ENCODE measurements at regions not wholly inside any gene's neighbourhood (a gene's known extent, or its start where the extent isn't known, plus 50 kb on each side); places are given as distances from the start of the nearest gene placed in this dataset.

DNA sequence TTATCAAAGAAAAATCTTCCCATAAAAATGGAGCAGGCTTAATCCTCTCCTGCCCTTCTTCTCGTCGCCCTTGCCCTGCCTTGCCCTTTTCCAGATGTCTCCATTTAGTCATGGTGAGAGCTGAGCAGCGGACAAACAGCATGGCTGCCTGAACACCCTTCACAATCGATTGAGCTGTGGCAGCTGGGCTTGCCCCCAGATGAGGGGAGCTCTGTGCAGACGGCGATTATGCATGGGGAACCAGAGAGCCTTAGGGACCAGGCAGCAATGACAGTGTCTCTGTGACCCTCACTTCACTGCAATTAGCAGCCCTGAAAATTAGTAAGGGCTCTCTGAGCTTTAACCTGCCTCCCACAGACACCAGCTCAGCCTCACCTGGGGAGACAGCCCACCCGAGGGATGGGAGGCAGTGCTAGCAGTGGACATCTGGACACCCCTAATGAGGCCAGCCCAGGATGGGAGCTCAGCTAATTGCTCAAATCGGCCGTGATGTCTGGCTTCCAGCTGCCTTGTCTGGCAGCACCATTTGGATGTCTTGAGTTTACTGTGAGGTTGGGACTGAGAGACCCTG is 365.7 kb downstream of the TNS1 start:
- no peak overlapping the region for H3K4me3 ChIP-seq (ENCODE audit: low read depth, low read length)
- DNase-seq (ENCODE audit: low read depth) = no peak
- TF ChIP-seq, protein P1, sequence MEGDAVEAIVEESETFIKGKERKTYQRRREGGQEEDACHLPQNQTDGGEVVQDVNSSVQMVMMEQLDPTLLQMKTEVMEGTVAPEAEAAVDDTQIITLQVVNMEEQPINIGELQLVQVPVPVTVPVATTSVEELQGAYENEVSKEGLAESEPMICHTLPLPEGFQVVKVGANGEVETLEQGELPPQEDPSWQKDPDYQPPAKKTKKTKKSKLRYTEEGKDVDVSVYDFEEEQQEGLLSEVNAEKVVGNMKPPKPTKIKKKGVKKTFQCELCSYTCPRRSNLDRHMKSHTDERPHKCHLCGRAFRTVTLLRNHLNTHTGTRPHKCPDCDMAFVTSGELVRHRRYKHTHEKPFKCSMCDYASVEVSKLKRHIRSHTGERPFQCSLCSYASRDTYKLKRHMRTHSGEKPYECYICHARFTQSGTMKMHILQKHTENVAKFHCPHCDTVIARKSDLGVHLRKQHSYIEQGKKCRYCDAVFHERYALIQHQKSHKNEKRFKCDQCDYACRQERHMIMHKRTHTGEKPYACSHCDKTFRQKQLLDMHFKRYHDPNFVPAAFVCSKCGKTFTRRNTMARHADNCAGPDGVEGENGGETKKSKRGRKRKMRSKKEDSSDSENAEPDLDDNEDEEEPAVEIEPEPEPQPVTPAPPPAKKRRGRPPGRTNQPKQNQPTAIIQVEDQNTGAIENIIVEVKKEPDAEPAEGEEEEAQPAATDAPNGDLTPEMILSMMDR (IDR thresholded peaks at IDR 0.05; ENCODE audit: low read depth, low read length) = no peak
- TF ChIP-seq MYC (IDR thresholded peaks at IDR 0.05; ENCODE audit: low read depth, low read length) = no peak
- TF ChIP-seq, protein P2, sequence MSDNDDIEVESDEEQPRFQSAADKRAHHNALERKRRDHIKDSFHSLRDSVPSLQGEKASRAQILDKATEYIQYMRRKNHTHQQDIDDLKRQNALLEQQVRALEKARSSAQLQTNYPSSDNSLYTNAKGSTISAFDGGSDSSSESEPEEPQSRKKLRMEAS (IDR thresholded peaks at IDR 0.05; ENCODE audit: low read depth, low read length) = no peak
- TF ChIP-seq POLR2A (IDR thresholded peaks at IDR 0.05; ENCODE audit: extremely low read depth, insufficient read length) = no peak

DNA sequence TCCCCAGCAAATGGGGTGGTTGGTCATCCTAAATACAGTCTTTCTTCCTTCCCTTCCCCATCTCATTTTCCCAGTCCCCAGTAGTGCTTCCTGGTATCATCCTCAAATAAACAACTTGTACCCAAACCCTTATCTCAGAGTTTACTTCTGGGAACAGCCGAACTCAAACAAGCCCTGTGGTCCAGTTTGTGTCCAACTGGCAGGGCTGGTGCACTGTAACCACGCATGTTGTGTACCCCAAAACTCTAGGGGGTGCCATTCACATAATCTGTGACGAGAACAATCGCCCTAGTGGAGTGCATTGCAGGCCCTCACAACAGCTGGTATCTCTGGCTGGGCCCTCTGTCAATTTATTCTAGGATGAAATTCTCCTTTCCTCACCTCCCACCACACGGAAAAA is 366.2 kb downstream of the TNS1 start:
- H3K4me3 ChIP-seq (ENCODE audit: low read depth, low read length) = no peak overlapping the region
- TF ChIP-seq MYC (IDR thresholded peaks at IDR 0.05; ENCODE audit: low read depth, low read length) (no peak), POLR2A (IDR thresholded peaks at IDR 0.05; ENCODE audit: extremely low read depth, insufficient read length) (no peak)
- TF ChIP-seq, protein P2 (IDR thresholded peaks at IDR 0.05; ENCODE audit: low read depth, low read length) = no peak
- TF ChIP-seq, protein P1 (IDR thresholded peaks at IDR 0.05; ENCODE audit: low read depth, low read length) = no peak
- DNase-seq (ENCODE audit: low read depth) = no peak

DNA sequence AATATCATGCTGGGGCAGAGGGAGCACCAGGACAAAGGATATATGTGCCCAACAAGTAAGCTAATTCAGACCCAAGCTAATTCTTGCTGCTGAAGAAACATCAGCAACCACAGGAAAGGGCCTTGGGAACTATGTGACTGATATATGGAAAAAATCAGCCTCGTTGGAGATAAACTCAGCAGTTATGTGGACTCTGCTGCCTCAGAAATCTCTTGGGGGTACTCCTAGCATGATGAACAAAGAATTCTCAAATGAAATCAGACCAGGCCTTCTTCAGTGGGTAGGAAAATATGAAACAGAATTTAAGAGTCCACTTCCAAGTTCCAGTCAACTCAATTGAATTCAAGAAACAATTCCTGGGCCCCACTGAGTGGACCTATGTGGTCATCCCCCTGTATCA is 367.9 kb downstream of the TNS1 start:
- no peak overlapping the region for H3K4me3 ChIP-seq (ENCODE audit: low read depth, low read length)
- TF ChIP-seq POLR2A (IDR thresholded peaks at IDR 0.05; ENCODE audit: extremely low read depth, insufficient read length) = no peak
- TF ChIP-seq, protein P2 (IDR thresholded peaks at IDR 0.05; ENCODE audit: low read depth, low read length) = no peak
- TF ChIP-seq, protein P1 (IDR thresholded peaks at IDR 0.05; ENCODE audit: low read depth, low read length) = no peak
- TF ChIP-seq MYC (IDR thresholded peaks at IDR 0.05; ENCODE audit: low read depth, low read length) = no peak
- no peak for DNase-seq (ENCODE audit: low read depth)

DNA sequence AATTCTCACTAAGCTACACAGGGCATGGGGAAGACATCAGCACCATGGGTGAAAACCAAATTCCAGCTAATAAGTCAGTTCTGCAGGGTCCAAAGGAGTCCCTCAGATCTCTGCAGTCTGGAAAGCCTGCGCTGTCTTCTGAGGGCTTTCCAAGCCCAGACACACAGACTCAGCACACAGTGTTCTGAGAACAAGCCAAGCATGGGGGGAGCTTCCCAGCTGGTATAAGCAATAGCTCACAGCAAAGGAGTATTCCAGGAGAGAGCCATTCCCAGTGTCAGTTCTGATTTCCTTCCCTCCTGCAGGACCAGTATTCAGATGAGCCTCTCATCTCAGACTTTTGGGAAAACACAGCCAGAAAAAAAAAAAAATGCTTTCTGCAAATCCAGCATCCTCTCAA is 370.8 kb downstream of the TNS1 start:
- TF ChIP-seq, protein P1 (IDR thresholded peaks at IDR 0.05; ENCODE audit: low read depth, low read length) = no peak
- TF ChIP-seq, protein P2 (IDR thresholded peaks at IDR 0.05; ENCODE audit: low read depth, low read length) = no peak
- no peak for TF ChIP-seq POLR2A (IDR thresholded peaks at IDR 0.05; ENCODE audit: extremely low read depth, insufficient read length)
- TF ChIP-seq MYC (IDR thresholded peaks at IDR 0.05; ENCODE audit: low read depth, low read length) = no peak
- no peak overlapping the region for H3K4me3 ChIP-seq (ENCODE audit: low read depth, low read length)
- DNase-seq (ENCODE audit: low read depth) = no peak

DNA sequence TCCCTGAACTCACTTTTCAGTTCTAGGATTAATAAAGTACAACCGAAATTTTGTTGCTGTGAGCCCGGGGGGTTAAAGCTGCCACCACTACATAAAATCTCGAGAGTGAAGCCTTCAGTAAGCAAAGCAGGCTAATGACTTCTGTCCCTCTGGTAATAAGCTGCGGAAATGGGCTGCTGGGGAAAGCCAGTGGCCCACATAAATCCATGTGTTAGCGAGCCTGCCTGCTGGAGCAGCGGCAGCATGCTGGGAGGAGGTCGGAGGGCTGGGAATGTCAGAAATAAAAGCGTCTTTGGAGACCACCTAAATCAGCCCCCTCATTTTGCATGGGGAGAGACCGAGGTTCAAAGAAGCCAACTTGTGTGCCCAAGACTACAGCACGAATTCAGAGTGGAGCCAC is 371.7 kb downstream of the TNS1 start:
- TF ChIP-seq, protein P2 (IDR thresholded peaks at IDR 0.05; ENCODE audit: low read depth, low read length) = no peak
- TF ChIP-seq MYC (IDR thresholded peaks at IDR 0.05; ENCODE audit: low read depth, low read length) (no peak), POLR2A (IDR thresholded peaks at IDR 0.05; ENCODE audit: extremely low read depth, insufficient read length) (no peak)
- TF ChIP-seq, protein P1 (IDR thresholded peaks at IDR 0.05; ENCODE audit: low read depth, low read length) = no peak
- H3K4me3 ChIP-seq (ENCODE audit: low read depth, low read length) = no peak overlapping the region
- no peak for DNase-seq (ENCODE audit: low read depth)

All from NB4 (cell line).